Gastroesophageal sphincter (tissue), 3 donors: ENCODE measurements at regions not wholly inside any gene's neighbourhood (a gene's known extent, or its start where the extent isn't known, plus 50 kb on each side); places are given as distances from the start of the nearest gene placed in this dataset.

Experiments
- CTCF ChIP-seq, 4 experiments: fragments of 200-600 bp in 2 of 4; fragments of 450-650 bp in 2 of 4; sonication (generic) in 1 of 4; IDR thresholded peaks; one replicate each; pipeline ENCODE4 v1.5.1; 2017 to 2019; ENCODE audit warnings: antibody characterized with exemption in 4 of 4, mild to moderate bottlenecking in 2 of 4, moderate library complexity in 2 of 4
- POLR2A ChIP-seq, 2 donors: fragments of 450-650 bp; IDR thresholded peaks; one replicate each; pipeline ENCODE4 v1.6.1; 2017; ENCODE audit warnings: antibody characterized with exemption in 2 of 2, mild to moderate bottlenecking in 2 of 2, moderate library complexity in 1 of 2
- POLR2AphosphoS5 ChIP-seq: sonication (generic); formaldehyde crosslinking; IDR thresholded peaks from one replicate; pipeline ENCODE4 v1.6.1; 2017; ENCODE audit warnings: antibody characterized with exemption

GRCh38 chr5:110842948-110843347 lies 104.1 kb downstream of the SLC25A46 start:
- TF ChIP-seq POLR2AphosphoS5 (no peak), CTCF (IDR thresholded peaks at IDR 0.05) (no peak), POLR2A (IDR thresholded peaks at IDR 0.05) (no peak)
